ENCODE measurements at regions not wholly inside any gene's neighbourhood (a gene's known extent, or its start where the extent isn't known, plus 50 kb on each side); places are given as distances from the start of the nearest gene placed in this dataset.

DNA sequence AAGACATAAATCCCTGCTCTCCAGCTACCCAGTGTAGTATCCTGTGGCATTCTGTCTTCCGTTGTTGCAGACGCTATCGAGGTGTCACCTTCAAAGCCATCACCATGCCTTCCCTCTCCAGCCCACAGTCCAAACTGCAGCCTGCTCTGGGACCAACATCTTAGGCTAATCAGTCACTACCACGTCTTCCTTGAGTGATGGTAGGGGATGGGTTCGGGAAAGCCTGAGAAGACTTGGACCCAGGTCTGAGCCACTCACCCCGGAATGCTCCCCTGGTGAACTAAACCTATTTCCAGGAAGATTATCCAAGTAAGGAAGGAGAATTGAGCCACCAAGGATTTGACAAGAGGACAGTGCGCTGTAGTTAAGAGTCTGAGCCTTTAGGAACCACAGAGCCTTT is 52.9 kb upstream of the IRX1 start:
- TF ChIP-seq, protein P1, sequence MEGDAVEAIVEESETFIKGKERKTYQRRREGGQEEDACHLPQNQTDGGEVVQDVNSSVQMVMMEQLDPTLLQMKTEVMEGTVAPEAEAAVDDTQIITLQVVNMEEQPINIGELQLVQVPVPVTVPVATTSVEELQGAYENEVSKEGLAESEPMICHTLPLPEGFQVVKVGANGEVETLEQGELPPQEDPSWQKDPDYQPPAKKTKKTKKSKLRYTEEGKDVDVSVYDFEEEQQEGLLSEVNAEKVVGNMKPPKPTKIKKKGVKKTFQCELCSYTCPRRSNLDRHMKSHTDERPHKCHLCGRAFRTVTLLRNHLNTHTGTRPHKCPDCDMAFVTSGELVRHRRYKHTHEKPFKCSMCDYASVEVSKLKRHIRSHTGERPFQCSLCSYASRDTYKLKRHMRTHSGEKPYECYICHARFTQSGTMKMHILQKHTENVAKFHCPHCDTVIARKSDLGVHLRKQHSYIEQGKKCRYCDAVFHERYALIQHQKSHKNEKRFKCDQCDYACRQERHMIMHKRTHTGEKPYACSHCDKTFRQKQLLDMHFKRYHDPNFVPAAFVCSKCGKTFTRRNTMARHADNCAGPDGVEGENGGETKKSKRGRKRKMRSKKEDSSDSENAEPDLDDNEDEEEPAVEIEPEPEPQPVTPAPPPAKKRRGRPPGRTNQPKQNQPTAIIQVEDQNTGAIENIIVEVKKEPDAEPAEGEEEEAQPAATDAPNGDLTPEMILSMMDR (IDR thresholded peaks at IDR 0.05): no peak
- no peak for TF ChIP-seq POLR2A (IDR thresholded peaks at IDR 0.05)

Data from tibial nerve (tissue), 3 donors.